KG1 (cell line): ENCODE measurements at regions not wholly inside any gene's neighbourhood (a gene's known extent, or its start where the extent isn't known, plus 50 kb on each side); places are given as distances from the start of the nearest gene placed in this dataset.

Experiments used
- DNase-seq: peaks from one replicate; lab custom pipeline; 2025; lab: John Stamatoyannopoulos, UW

- DNase-seq, result no peak
Observed at GRCh38 chr2:59677158-59677557, 876.3 kb downstream of the BCL11A start.

- no peak for DNase-seq
Observed at GRCh38 chr2:59674100-59674499, 879.4 kb downstream of the BCL11A start.

GRCh38 chr2:59665021-59665420 lies 888.4 kb downstream of the BCL11A start:
- no peak for DNase-seq

GRCh38 chr2:59662127-59662861 lies 891.2 kb downstream of the BCL11A start:
- no peak for DNase-seq

- no peak for DNase-seq
Observed at GRCh38 chr2:59660262-59660661, 893.2 kb downstream of the BCL11A start.

GRCh38 chr2:59658906-59659635 lies 894.4 kb downstream of the BCL11A start:
- DNase-seq, result no peak

GRCh38 chr2:59655809-59656208 lies 897.6 kb downstream of the BCL11A start:
- DNase-seq, result no peak

- no peak for DNase-seq
Observed at GRCh38 chr2:59654710-59655109, 898.7 kb downstream of the BCL11A start.

GRCh38 chr2:59653164-59653563 lies 900.3 kb downstream of the BCL11A start:
- DNase-seq, result no peak

- DNase-seq, result no peak
Observed at GRCh38 chr2:59630789-59631188, 922.7 kb downstream of the BCL11A start.

- no peak for DNase-seq
Observed at GRCh38 chr2:59627599-59627998, 925.9 kb downstream of the BCL11A start.

- no peak for DNase-seq
Observed at GRCh38 chr2:59622599-59623308, 930.7 kb downstream of the BCL11A start.

- DNase-seq, result no peak
Observed at GRCh38 chr2:59604123-59604522, 949.3 kb downstream of the BCL11A start.

- peak; percentile 78 for DNase-seq
Observed at GRCh38 chr2:59594671-59595222, 958.7 kb downstream of the BCL11A start.

GRCh38 chr2:59590798-59591197 lies 962.7 kb downstream of the BCL11A start:
- no peak for DNase-seq

- no peak for DNase-seq
Observed at GRCh38 chr2:59589881-59590280, 963.6 kb downstream of the BCL11A start.

GRCh38 chr2:59588286-59588685 lies 965.2 kb downstream of the BCL11A start:
- DNase-seq, result no peak

GRCh38 chr2:59586176-59586575 lies 967.3 kb downstream of the BCL11A start:
- no peak for DNase-seq

- DNase-seq, result no peak
Observed at GRCh38 chr2:59585655-59586054, 967.8 kb downstream of the BCL11A start.

GRCh38 chr2:59584958-59585357 lies 968.5 kb downstream of the BCL11A start:
- no peak for DNase-seq

GRCh38 chr2:59583173-59583765 lies 970.2 kb downstream of the BCL11A start:
- no peak for DNase-seq

GRCh38 chr2:59578349-59578748 lies 975.1 kb downstream of the BCL11A start:
- DNase-seq, result no peak
